ACC112 (cell line): ENCODE measurements at regions not wholly inside any gene's neighbourhood (a gene's known extent, or its start where the extent isn't known, plus 50 kb on each side); places are given as distances from the start of the nearest gene placed in this dataset.
"Not testable (repeated sequence)": the region's sequence is repeated elsewhere in the genome, so short reads cannot be mapped to it uniquely, and the experiment has no call there.

Source experiments
- H2AFZ ChIP-seq: fragments of 200-600 bp; sonication (generic); one replicate; pipeline ENCODE4 v1.6.0; 2017; ENCODE audit warnings: antibody characterized with exemption, low read length; ENCODE audit not compliant: unreplicated experiment
- H3K27ac ChIP-seq: fragments of 200-600 bp; sonication (generic); 2 replicates; pipeline ENCODE4 v1.5.1; 2014; ENCODE audit warnings: low read depth, mild to moderate bottlenecking, antibody characterized with exemption, low read length, moderate library complexity
- H3K27me3 ChIP-seq: fragments of 200-600 bp; sonication (generic); 2 replicates; pipeline ENCODE4 v1.6.1; 2014; ENCODE audit warnings: mild to moderate bottlenecking, antibody characterized with exemption, low read length, moderate library complexity, mixed read lengths; ENCODE audit not compliant: insufficient read depth
- H3K36me3 ChIP-seq: fragments of 200-600 bp; sonication (generic); 2 replicates; pipeline ENCODE4 v1.6.1; 2016; ENCODE audit warnings: mild to moderate bottlenecking, antibody characterized with exemption, low read length, moderate library complexity, mixed read lengths; ENCODE audit not compliant: insufficient read depth
- H3K4me1 ChIP-seq: fragments of 200-600 bp; sonication (generic); one replicate; pipeline ENCODE4 v1.6.1; 2016; ENCODE audit warnings: low read length, mixed read lengths; ENCODE audit not compliant: insufficient read depth, unreplicated experiment, control insufficient read depth
- H3K4me3 ChIP-seq: fragments of 200-600 bp; sonication (generic); 2 replicates; pipeline ENCODE4 v1.5.1; 2014; ENCODE audit warnings: mild to moderate bottlenecking, low read depth, low read length
- H3K79me2 ChIP-seq: fragments of 200-600 bp; sonication (generic); one replicate; pipeline ENCODE4 v1.6.0; 2016; ENCODE audit warnings: low read length; ENCODE audit not compliant: control insufficient read depth, unreplicated experiment, insufficient read depth

GRCh38 chr3:21962456-21962855 lies 211.4 kb upstream of the ZNF385D start:
- H3K4me3 ChIP-seq: no peak overlapping the region
- no peaks in the 10 kb centered on the region for H3K79me2 ChIP-seq
- no peak overlapping the region for H2AFZ ChIP-seq
- no peaks in the 10 kb centered on the region for H3K27me3 ChIP-seq
- peaks cover 18% of the 10 kb centered on the region for H3K4me1 ChIP-seq
- H3K36me3 ChIP-seq: no peaks in the 10 kb centered on the region
- no peak overlapping the region for H3K27ac ChIP-seq

GRCh38 chr3:21966457-21966856 lies 215.4 kb upstream of the ZNF385D start:
- not testable (repeated sequence) for H2AFZ ChIP-seq, H3K36me3 ChIP-seq, H3K27ac ChIP-seq, H3K4me3 ChIP-seq, H3K79me2 ChIP-seq, H3K27me3 ChIP-seq
- peaks cover 17% of the 10 kb centered on the region for H3K4me1 ChIP-seq

DNA sequence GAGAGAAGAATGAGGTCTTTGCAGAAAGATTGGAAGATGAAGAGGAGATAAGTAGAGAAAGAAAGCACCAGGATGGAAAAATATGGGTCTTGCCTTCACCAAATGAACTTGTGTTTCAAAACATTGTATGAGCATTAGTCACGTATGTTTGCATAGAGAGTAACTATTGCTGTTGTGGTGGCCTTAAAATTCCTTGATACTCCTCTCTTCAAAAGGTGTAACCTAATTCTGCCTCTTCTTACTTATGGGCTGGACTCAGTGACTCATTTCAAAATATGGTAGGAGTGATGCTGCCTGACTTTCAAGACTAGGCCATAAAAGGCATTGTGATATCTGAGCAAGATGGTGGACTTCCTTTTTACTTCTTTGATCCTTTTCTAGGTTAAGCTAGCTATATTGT lies 228.7 kb upstream of the ZNF385D start:
- Histone ChIP-seq H3K36me3 (no peaks in the 10 kb centered on the region), H3K79me2 (no peaks in the 10 kb centered on the region), H3K27me3 (no peaks in the 10 kb centered on the region), H3K4me1 (peaks cover 10% of the 10 kb centered on the region), H2AFZ (peak overlapping the region; percentile 7), H3K4me3 (no peak overlapping the region), H3K27ac (peak overlapping the region; percentile 47)

- H3K4me1 ChIP-seq: no peaks in the 10 kb centered on the region
- H3K4me3 ChIP-seq: no peak overlapping the region
- H3K36me3 ChIP-seq: no peaks in the 10 kb centered on the region
- H3K27ac ChIP-seq: no peak overlapping the region
- H2AFZ ChIP-seq: no peak overlapping the region
- no peaks in the 10 kb centered on the region for H3K79me2 ChIP-seq
- H3K27me3 ChIP-seq: no peaks in the 10 kb centered on the region
Observed at GRCh38 chr3:21989341-21990042, 238.5 kb upstream of the ZNF385D start.

DNA sequence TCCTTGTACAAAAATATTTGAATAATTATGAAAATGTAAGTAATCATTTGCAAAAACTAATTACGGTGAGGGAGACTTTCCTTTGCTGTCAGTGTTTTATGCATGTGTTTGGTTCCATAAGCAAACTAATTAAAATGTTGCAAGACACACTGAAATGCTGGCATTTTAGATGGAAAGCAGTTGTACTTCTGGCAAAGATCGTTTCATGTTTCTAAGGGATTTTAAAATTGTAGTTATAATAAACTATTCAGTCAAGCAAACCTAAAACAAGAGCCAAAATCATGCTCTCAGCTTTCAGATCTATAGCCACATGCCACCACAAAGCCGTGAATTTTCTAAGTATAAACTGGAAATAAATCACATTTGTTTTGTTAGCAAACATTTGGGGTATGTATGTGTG lies 240.1 kb upstream of the ZNF385D start:
- Histone ChIP-seq H3K27ac (no peak overlapping the region), H3K27me3 (no peaks in the 10 kb centered on the region), H3K4me1 (no peaks in the 10 kb centered on the region), H3K4me3 (no peak overlapping the region), H3K36me3 (no peaks in the 10 kb centered on the region), H3K79me2 (no peaks in the 10 kb centered on the region), H2AFZ (no peak overlapping the region)

DNA sequence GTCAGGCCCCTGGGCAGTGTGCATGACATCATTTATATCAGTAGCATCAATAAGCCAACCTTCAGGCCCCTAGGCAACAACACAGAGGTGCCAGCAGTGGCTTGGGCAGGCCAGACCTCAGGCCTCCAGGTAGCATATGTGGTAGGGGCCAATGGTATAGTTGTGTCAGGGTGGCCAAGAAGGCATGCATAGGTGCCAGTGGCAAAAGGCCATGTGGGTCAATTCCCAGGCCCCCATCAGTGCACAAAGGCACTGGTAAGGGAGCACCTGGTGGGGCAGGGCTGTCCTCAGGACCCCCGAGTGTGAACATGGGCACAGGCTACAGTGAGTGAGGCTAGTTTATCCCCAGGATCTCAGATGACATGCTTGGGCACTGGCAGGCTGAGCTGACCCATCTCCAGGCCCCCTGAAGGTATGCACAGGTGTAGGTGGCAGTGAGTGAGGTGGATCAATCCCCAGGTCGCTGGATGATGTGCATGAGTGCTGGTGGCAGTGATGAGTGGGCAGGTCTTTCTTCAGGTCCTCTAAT lies 244.1 kb upstream of the ZNF385D start:
- no peaks in the 10 kb centered on the region for H3K27me3 ChIP-seq
- H2AFZ ChIP-seq: no peak overlapping the region
- no peak overlapping the region for H3K27ac ChIP-seq
- no peaks in the 10 kb centered on the region for H3K79me2 ChIP-seq
- H3K36me3 ChIP-seq: no peaks in the 10 kb centered on the region
- H3K4me3 ChIP-seq: no peak overlapping the region
- no peaks in the 10 kb centered on the region for H3K4me1 ChIP-seq

- no peaks in the 10 kb centered on the region for H3K36me3 ChIP-seq
- H3K4me1 ChIP-seq: no peaks in the 10 kb centered on the region
- H3K27ac ChIP-seq: no peak overlapping the region
- H2AFZ ChIP-seq: no peak overlapping the region
- H3K4me3 ChIP-seq: no peak overlapping the region
- H3K79me2 ChIP-seq: no peaks in the 10 kb centered on the region
- no peaks in the 10 kb centered on the region for H3K27me3 ChIP-seq
Observed at GRCh38 chr3:22007368-22007767, 256.4 kb upstream of the ZNF385D start.

GRCh38 chr3:22010997-22011396 lies 260.0 kb upstream of the ZNF385D start:
- Histone ChIP-seq H3K27ac (no peak overlapping the region), H2AFZ (no peak overlapping the region), H3K36me3 (no peaks in the 10 kb centered on the region), H3K4me3 (no peak overlapping the region), H3K79me2 (no peaks in the 10 kb centered on the region), H3K4me1 (no peaks in the 10 kb centered on the region), H3K27me3 (no peaks in the 10 kb centered on the region)

DNA sequence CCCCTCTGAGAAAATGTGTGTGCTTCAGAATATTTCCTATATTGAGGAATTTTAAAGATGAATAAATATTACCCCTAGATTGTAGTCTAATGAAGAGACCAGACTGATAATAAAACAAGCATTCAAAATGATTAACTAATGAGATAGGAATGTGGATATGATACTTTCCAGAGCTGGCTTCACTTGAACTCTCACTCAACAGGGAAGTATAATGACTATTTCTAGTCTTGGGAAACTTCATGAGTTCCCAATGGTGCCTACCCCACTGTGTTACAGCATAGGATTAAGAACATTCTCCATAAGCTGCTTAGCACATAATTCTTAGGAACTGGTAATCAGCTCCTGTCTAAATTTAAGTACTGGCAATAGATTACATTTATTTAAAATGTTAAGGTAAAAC lies 261.5 kb upstream of the ZNF385D start:
- Histone ChIP-seq H3K4me3 (no peak overlapping the region), H3K4me1 (no peaks in the 10 kb centered on the region), H3K27ac (no peak overlapping the region), H2AFZ (no peak overlapping the region), H3K36me3 (no peaks in the 10 kb centered on the region), H3K27me3 (no peaks in the 10 kb centered on the region), H3K79me2 (no peaks in the 10 kb centered on the region)

- Histone ChIP-seq H3K4me3 (no peak overlapping the region), H3K27ac (no peak overlapping the region), H3K4me1 (no peaks in the 10 kb centered on the region), H2AFZ (no peak overlapping the region), H3K79me2 (no peaks in the 10 kb centered on the region), H3K27me3 (no peaks in the 10 kb centered on the region), H3K36me3 (no peaks in the 10 kb centered on the region)
Observed at GRCh38 chr3:22013641-22014040, 262.6 kb upstream of the ZNF385D start.

DNA sequence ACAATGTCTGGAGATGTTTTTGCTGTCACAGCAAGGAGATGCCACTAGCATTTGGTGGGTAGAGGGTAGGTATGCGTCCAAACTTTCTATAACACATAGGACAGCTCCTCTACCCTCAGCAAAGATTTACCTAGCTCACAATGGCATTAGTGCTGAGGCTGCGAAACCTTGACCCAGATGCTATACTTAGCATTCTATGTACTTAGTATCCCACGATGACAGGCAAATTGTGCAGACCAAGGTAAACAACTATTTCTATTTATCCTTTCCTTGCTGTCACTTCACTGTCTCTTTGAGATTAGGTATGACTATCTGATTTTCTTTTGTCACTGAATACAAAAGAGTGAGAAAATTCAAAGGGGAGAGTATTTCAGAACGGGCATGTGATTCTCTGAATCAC lies 265.2 kb upstream of the ZNF385D start:
- Histone ChIP-seq H3K79me2 (no peaks in the 10 kb centered on the region), H3K27me3 (no peaks in the 10 kb centered on the region), H3K36me3 (no peaks in the 10 kb centered on the region), H3K4me1 (no peaks in the 10 kb centered on the region), H3K4me3 (no peak overlapping the region), H3K27ac (no peak overlapping the region), H2AFZ (no peak overlapping the region)
